Kidney (tissue), 13 donors: ENCODE measurements at regions not wholly inside any gene's neighbourhood (a gene's known extent, or its start where the extent isn't known, plus 50 kb on each side); places are given as distances from the start of the nearest gene placed in this dataset.

Experiments
- DNase-seq, 5 donors: peaks; one replicate each; pipeline ENCODE4 v3.0.0-alpha.2; 2013 to 2020
- FAIRE-seq: peaks from 2 replicates; lab custom pipeline; 2012; peaks lifted over from hg19 to GRCh38; lab: Jason Lieb, UNC
- H3K27ac ChIP-seq, 2 donors: one replicate each; pipeline ENCODE4 v1.7.0; 2013; ENCODE audit warnings: low read depth in 2 of 2, low read length in 2 of 2, inconsistent platforms in 1 of 2
- H3K27me3 ChIP-seq: one replicate; pipeline ENCODE4 v1.7.1; 2013; ENCODE audit warnings: low read length, inconsistent platforms; ENCODE audit not compliant: control insufficient read depth, insufficient read depth
- H3K36me3 ChIP-seq, 3 donors: one replicate each; pipeline versions ENCODE4 v1.7.0 to v1.7.1; 2013; ENCODE audit warnings: low read length in 3 of 3, control low read depth in 1 of 3, inconsistent platforms in 1 of 3; ENCODE audit not compliant: insufficient read depth in 3 of 3, control insufficient read depth in 2 of 3
- H3K4me1 ChIP-seq, 3 donors: one replicate each; pipeline versions ENCODE4 v1.7.0 to v1.7.1; 2013; ENCODE audit warnings: low read length in 3 of 3, inconsistent platforms in 1 of 3, low read depth in 1 of 3; ENCODE audit not compliant: control insufficient read depth in 2 of 3, insufficient read depth in 2 of 3
- H3K4me3 ChIP-seq, 3 donors: one replicate each; pipeline versions ENCODE4 v1.7.0 to v1.8.1; 2013; ENCODE audit warnings: low read length in 3 of 3, control low read depth in 1 of 3, inconsistent platforms in 1 of 3
- H3K9ac ChIP-seq, 3 donors: one replicate each; pipeline versions ENCODE4 v1.7.0 to v1.7.1; 2013; ENCODE audit warnings: low read length in 3 of 3, control low read depth in 1 of 3, inconsistent platforms in 1 of 3
- H3K9me3 ChIP-seq, 3 donors: one replicate each; pipeline versions ENCODE4 v1.7.0 to v1.7.1; 2013; ENCODE audit warnings: low read length in 3 of 3, control low read depth in 1 of 3, inconsistent platforms in 1 of 3; ENCODE audit not compliant: control insufficient read depth in 2 of 3, insufficient read depth in 1 of 3
- intact Hi-C: fragments of 100-400 bp; cut with DNase I; formaldehyde crosslinking; loops from one replicate; pipeline ENCODE4 v1.11.1; 2022
- TF ChIP-seq, protein P1 (sequence below): IDR thresholded peaks from 3 replicates; pipeline ENCODE4 v1.5.1; 2012; ENCODE audit warnings: mild to moderate bottlenecking, moderate library complexity, borderline replicate concordance; ENCODE audit not compliant: insufficient read depth; ENCODE audit errors: extremely low read depth
- donor health status: control.
- donor health status: control.
- donor health status: control.
- donor health status: control.
- donor health status: control.
- donor health status: DM: yes; HTN: yes; CAD: no.
- donor health status: Normal renal cell carcinoma (clear cell type).

DNA sequence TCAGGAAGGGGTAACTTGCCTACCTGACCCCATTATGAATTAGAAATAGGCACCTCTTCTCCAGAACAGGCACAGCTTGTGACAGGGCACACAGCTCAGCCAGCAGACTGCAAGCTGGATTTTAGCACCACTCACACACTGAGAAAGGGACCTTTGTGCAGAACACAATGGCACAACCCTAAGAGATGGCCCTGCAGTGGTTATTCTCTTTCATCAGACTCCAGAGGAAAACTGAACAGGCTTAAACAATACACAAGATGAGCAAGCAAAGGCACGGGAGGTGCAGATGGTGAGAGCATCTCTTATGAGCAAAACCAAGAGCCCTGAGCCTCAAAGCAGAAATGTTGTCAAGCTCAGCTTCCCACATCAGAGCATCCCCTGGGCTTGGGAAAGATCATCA, 93.8 kb upstream of the LRRC55 start:
- Histone ChIP-seq H3K27ac (no peak overlapping the region), H3K9ac (no peak overlapping the region), H3K4me3 (no peak overlapping the region), H3K36me3 (no peaks in the 10 kb centered on the region), H3K4me1 (no peaks in the 10 kb centered on the region), H3K9me3 (no peaks in the 10 kb centered on the region), H3K27me3 (no peaks in the 10 kb centered on the region)
- DNase-seq (no peak), FAIRE-seq (no peak)
- intact Hi-C loops, result no loop called here
- TF ChIP-seq, protein P1, sequence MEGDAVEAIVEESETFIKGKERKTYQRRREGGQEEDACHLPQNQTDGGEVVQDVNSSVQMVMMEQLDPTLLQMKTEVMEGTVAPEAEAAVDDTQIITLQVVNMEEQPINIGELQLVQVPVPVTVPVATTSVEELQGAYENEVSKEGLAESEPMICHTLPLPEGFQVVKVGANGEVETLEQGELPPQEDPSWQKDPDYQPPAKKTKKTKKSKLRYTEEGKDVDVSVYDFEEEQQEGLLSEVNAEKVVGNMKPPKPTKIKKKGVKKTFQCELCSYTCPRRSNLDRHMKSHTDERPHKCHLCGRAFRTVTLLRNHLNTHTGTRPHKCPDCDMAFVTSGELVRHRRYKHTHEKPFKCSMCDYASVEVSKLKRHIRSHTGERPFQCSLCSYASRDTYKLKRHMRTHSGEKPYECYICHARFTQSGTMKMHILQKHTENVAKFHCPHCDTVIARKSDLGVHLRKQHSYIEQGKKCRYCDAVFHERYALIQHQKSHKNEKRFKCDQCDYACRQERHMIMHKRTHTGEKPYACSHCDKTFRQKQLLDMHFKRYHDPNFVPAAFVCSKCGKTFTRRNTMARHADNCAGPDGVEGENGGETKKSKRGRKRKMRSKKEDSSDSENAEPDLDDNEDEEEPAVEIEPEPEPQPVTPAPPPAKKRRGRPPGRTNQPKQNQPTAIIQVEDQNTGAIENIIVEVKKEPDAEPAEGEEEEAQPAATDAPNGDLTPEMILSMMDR, result no peak

DNA sequence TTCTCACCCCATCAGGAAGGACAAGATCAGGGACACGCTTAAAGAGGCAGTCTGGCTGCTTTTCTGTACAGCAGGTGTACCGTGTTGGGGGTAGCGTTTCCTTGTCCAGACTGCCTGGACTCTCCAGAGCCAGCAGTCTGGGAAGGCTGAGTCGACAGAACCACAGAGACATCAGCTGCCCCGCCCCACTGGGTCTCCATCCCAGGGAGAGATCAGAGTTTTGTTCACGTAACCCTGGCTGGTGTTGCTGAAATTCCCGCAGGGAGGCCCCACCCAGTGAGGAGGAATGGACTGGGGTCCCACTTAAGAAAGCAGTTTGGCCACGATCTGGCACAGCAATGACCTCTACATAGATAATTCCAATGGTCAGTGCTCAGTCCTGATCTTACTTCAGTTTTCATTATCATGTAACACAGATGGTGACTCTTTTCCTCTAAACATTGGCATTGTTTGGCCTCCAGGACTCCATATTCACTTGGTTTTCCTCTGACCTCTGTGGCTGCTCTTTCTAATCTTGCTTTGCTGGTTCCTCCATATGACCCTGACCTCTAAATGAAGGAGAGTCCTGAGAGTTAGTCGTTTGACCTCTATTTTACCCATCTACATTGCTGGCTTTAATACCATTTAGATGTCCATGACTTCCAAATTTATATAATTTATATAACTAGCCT, 89.6 kb upstream of the LRRC55 start:
- Histone ChIP-seq H3K36me3 (no peaks in the 10 kb centered on the region), H3K4me3 (no peak overlapping the region), H3K4me1 (no peaks in the 10 kb centered on the region), H3K27me3 (no peaks in the 10 kb centered on the region), H3K27ac (no peak overlapping the region), H3K9ac (no peak overlapping the region), H3K9me3 (no peaks in the 10 kb centered on the region)
- FAIRE-seq (no peak), DNase-seq (no peak)
- intact Hi-C loops, result no loop called here
- TF ChIP-seq, protein P1, result no peak

DNA sequence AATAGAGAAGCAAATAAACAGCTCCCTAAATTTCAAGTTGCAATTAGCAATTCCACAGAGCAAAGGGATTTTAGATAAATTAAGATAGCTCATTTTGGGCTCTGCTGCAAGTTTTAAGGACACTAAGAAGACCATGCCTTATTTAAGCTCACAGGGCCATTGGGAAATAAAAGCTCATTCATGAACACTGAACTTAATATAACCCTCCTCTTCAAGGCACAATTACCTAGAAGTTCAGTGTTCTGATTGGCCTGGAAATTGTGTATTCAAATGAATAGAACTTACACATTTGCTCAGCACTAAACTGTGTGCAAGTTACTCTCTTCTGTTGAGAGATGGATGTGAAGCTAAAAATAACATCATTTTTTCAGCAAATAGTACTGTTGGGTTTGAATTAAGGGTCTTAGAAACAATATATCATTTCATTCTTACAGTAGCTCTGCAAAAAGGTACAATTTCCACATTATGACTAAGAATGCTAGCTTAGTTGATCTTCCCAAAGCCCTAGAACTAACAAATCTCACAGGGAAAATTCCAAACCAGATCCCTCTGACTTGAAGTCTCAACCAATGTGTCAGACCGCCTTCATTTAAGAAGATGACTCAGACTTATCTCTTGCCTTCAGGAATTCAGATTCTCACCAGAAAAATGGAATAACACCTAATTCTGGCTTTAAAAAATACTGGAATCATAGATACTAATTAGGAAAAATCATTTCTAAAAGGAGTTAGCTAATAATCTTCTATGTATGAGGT, 87.4 kb upstream of the LRRC55 start:
- DNase-seq (peak in 1 of 5 donors; percentile 11), FAIRE-seq (no peak)
- H3K4me1 ChIP-seq, result no peaks in the 10 kb centered on the region

More for the DNA sequence above, 87.4 kb upstream of the LRRC55 start:
- no peak overlapping the region for H3K9ac ChIP-seq
- no peak overlapping the region for H3K4me3 ChIP-seq
- intact Hi-C loops, result no loop called here
- H3K36me3 ChIP-seq, result no peaks in the 10 kb centered on the region
- no peaks in the 10 kb centered on the region for H3K27me3 ChIP-seq
- no peaks in the 10 kb centered on the region for H3K9me3 ChIP-seq
- TF ChIP-seq, protein P1, result no peak
- no peak overlapping the region for H3K27ac ChIP-seq
